HG03457 (cell line): ENCODE measurements at regions not wholly inside any gene's neighbourhood (a gene's known extent, or its start where the extent isn't known, plus 50 kb on each side); places are given as distances from the start of the nearest gene placed in this dataset.

ENCODE experiments used
- ATAC-seq: cut with Tn5 transposase; IDR thresholded peaks from one replicate; pipeline ENCODE4 v1.9.1; 2021; ENCODE audit warnings: moderate number of reproducible peaks; ENCODE audit not compliant: unreplicated experiment

DNA sequence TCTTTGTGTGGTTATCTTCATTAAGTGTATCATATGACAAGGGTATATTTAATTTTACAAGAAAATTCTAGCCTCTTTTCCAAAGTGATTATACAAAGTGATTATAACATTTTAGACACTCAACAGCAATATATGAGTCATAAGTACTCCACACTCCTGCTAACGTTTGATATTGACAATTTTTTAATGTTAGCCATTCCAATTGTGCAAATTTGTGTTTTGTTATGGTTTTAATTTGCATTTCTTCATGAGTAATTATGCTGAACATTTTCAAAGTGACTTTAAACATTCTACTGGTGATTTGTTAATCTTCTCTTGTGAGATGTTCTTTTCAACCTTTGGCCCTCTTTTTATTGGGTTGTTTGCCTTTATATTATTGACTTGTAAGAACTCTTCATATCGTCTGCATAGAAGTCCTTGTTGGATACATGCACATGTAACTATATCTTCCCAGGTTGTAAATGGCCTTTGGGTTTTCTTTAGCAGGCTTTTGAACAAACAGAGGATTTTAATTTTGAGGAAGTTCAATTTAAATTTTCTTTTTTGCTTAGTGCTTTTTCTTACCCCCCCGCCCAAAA, 771.6 kb upstream of the ZNF608 start:
- ATAC-seq: no peak

DNA sequence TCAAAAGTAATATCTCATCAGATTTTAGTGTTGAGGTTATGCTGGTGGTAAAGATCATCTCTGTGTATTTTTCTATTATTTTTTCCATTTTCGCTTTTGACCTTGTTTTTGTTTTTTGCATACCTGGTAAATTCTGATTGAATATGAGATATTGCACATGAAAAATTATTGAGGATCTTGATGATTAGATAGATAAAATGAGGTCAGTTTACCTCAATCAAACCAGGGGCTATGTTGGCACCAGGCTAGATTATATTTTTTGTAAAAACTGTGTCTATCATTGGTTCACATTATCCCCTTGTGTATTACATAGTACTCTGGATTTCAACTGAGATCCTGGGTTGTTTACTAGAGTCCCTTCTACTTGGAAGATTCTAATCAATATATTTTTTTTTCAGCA, 774.9 kb upstream of the ZNF608 start:
- ATAC-seq: no peak

DNA sequence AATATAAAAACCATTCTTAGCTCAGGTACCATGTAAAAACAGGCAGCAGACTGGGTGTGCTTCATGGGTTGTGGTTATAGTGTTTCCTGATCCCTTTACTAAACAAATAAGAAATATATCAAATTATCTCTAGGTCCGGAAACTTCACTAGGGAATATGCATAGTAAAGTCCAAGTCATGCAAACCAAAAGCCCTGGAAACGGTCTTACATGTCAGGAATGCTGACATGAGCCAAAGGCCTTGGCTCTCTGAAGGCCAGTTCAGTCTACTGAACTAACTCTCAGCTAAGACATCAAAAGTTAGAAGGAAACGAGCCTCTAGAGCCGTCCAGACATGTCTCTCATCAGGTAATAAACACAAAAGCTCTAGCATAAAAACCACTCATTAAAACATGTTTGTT, 778.9 kb upstream of the ZNF608 start:
- ATAC-seq: no peak

DNA sequence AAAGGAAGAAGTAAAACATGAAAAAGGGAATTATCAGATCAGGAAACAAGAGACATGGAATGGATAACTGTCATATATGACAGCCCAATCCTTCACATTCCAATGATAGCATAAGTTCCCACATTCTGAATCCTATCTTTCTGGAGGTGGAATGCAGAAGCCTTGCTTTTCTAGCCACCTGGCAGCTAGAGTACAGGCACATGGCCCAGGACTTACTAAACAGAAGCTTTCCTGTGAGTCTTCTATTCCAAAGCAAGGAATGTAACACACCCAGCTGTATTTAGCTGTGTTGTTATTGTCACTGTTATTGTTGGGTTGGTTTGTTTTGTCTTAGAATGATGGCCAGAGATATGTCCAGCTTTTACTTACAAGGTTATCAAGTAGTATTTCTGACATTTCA, 780.5 kb upstream of the ZNF608 start:
- ATAC-seq: no peak

DNA sequence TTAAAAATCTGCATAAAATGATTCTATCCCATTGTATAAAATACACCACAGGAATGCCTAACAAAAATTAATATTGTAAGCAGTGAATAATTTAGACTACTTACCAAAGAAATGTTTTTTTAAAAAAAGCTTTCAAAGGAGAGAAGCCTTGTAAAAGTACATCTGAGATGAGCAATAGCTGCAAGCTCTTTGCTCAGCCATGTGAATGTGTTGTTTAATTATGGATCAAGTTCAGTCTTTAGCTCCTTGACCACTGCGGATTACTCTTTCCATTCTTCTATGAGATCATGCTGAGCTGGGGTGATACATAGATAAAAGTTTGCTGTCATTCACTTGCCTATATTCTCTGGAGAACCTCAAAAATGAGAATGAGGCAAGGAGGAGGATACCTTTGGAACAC, 782.4 kb upstream of the ZNF608 start:
- no peak for ATAC-seq

DNA sequence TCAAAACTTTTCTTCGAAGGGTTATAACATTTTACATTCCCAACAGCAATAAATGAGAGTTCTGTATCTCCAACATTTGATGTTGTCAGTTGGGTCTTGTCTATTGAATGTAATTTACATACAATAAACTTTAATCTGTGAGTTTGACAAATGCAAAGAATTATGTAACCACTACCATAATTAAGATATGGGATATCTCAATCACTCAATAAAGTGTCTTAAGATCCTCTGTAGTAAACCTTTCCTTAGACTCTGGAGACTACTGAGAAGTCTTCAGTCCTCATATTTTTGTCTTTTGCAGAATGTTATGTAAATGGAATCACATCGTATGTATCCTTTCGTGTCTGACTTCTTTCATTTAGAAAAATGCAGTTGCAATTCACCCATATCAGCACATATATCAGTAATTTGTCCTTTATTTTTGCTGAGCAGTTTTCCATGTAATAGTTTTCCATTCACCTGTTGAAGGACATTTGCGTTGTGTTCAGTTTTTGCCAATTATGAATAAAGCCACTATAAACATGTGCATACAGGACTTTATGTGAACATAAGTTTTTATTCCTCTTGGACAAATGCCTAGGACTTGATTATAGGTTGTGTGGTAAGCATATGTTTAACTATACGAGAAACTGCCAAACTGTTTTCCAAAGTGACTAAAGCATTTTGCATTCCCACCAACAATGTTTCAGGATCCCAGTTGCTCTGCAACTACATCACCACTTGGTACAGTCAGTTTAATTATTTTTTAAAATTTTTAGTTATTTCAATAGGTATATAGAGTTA, 784.6 kb upstream of the ZNF608 start:
- no peak for ATAC-seq

DNA sequence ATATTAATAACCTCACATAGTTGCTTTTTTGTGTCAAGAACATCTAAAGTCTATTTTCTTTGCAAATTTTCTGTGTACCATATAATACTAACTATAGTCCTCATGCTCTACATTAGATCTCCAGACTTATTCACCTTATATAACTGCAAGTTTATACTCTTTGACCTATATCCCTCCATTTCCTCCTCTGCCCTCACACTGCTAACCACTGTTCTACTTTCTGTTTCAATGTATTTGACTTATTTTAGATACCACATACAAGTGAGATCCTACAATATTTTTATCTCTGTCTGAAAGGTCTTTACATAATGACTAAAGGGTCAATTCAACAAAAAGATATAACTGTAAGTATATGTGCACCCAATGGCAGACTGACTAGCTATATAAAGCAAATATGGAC, 789.7 kb upstream of the ZNF608 start:
- no peak for ATAC-seq

DNA sequence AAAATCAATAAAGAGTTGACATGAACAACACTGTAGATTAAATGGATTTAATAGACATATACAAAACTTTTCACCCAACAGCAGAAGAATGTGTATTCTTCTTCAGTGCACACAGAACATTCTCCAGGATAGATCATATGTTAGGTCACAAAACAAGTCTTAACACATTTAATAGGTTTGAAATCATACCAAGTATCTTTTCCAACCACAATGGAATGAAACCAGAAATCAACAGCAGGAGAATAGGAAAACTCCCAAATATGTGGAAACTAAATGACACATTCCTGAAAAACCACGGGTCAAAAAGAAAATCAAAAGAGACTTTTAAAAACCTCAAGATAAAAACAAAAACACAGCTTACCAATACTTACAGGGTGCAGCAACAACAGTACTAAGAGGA, 790.1 kb upstream of the ZNF608 start:
- ATAC-seq: no peak

DNA sequence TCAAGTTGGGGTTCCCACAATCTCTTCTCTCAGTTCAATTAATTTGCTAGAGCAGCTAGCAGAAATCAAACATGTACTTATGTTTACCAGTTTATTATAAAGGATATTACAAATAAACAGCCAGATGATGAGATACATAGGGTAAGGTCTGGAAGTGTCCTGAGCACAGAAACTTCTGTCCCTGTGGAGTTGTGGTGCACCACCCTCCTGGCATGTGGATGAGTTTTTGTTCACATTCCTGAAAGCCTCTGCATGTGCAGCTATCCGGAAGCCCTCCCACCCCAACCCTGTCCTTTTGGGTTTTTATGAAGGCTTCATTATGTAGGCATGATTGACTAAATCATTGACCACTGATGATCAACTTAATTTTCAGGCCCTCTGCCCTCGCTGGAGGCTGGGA, 791.2 kb upstream of the ZNF608 start:
- no peak for ATAC-seq

DNA sequence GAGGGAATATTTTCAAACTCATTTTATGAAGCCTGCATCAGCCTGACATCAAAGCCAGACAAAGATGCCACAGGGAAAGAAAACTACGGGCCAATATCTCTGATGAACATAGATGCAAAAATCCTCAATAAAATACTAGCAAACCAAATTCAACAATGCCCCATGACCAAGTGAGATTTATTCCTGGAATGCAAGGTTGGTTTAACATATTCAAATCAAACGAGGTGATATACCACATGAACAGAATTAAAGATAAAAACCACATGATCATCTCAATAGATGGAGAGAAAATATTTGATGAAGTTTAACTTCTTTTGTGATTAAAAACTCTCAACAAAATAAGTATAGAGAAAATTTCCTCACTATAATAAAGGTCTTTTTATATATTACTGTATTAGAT, 792.0 kb upstream of the ZNF608 start:
- no peak for ATAC-seq

DNA sequence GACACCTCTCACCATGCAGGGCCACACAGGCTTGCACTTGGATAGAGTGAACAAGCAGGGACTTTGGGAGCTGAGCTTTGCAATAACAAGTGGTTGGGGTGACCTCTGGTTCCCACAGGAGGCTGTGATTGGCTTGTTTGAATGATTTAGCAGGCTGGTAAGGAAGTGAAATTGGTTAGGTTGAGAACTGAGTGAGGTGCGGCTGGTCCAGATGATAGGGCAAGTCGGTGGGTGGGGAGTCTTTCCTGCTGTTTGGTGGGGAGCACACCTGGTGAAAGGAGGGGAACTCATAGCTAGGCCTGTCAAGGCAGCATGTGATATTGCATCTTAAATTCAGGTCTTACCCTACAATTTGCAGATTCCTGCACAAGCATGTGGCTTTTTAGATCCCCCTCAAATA, 794.6 kb upstream of the ZNF608 start:
- no peak for ATAC-seq

DNA sequence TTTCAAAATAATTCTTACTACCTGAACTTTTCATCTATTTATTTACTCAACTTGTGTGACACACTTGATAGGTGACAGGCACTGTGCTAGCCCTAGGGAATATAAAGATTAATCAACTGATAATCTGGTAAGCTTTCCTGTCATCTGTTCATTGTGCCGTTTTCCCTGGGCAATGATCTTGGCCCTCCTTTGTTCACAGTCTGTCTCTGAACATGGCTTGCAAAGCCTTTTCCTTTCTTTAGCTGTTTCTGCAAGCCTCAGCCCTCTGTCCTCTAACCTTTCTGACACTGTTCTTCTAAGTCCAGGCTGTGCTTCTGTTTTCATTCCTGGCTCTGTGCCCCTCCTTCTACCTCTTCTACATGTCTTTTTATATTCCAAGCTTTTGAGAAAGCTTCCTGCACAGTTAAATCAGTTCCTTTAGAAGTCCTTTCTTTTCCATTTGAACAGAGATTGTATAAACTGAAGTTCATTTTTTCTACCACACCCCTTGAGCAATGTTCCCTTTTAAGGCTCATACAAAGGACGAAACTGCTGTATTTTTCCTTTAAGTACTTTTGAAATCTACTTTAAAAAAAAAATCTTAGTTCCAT, 803.0 kb upstream of the ZNF608 start:
- ATAC-seq: no peak

DNA sequence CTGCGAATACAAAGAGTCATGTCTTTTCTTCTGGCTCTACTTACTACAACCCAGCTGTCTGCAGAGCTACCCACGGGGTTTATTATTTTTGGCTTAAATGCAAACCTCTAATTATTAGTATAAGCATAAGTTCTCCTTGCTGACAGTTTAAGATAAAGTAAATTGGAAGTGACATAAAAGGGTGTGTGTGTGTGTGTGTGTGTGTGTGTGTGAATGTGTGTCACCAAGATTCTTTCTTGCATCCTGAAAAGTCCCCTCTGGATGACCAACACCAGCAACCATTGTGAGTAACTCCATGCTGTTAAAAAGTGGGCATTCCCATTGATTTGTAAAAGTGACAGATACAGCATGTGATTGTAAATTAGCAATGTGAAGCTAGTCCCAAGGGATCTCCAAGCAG, 803.8 kb upstream of the ZNF608 start:
- no peak for ATAC-seq

DNA sequence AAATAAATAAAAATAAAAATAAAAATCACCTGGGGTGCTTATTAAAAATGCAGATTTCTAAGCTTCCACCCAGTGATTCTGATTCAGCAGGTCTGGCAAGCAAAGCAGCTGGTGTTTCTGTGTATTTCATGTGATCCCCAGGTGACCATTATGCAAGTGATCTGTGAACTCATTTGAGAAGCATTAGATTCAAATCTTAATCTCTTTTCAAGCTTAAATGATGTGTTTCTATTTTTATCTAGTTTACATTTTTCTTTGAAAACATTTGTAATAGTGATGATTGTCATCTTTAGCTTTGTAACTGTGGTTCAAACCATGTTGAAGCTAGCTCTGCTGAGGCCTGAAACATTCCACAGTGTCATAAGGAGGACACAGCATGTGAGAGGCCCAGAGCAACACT, 804.8 kb upstream of the ZNF608 start:
- ATAC-seq: no peak

DNA sequence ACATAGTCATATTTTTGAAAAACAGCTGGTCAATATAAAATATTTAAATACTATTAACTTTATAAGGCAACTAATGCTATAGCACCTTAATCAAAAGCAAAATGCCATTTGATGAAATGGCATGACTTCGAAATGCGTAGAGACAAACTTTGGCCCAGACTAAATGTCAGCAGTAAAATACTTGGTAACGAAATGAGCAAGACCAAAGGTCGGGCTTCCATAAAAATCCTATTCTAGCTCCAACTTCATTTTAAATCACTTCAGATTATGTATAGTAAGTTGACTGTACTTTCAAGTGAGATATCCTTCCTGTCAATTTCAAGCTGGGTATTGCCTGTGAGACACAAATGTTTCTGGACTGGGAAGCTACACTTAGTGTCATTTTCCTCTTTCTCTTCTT, 805.4 kb upstream of the ZNF608 start:
- ATAC-seq: no peak

DNA sequence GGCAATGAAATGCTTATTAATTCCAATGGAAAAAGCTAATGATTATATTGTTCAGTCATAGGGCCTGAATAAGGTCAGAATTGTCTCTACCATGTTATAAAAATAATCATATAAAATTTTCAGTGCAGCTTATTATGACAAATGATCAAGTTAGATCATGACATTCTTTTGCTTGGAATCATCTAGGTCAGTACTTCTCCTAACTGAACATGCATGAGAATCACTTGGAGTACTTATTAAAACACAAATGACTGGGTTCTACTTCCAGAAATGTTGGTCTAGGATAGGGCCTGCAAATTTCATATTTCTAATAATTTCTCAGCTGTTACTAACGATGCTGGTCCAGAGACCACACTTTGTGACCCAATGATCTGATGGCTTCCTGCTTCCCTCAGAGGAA, 806.0 kb upstream of the ZNF608 start:
- ATAC-seq: no peak

DNA sequence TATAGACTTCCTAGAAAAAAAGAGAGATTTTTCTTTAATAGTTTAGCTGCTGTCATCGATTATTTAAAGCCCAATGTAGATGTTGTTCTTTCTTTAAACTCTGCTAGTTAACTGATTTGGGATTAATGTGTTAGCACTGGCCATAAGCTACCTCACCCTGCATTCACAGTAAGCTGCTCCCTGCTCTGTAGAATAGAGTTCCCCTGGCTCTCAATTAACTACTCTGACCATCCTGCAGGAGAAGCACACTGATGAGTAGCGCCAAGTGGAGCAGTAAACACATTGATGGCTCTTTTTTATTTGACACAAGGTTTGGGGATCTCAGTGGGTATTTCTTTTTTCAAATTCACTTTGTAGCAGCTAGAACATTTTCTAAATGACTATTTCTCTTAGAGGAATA, 807.9 kb upstream of the ZNF608 start:
- ATAC-seq: no peak

DNA sequence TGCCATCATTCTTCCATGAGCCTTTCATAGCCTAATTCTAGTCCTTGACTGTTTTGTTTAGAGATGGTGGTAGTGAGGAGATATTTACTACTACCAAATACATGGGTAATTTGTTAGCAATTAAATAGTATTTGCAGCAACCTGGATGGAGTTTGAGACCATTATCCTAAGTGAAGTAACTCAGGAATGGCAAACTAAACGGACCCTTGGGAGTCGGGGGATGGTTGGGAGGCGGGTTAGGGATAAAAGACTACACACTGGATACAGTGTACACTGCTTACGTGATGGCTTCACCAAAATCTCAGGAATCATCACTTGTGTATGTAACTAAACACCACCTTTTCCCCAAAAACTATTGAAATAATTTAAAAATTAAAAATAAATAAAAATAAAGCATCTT, 809.2 kb upstream of the ZNF608 start:
- ATAC-seq: no peak

DNA sequence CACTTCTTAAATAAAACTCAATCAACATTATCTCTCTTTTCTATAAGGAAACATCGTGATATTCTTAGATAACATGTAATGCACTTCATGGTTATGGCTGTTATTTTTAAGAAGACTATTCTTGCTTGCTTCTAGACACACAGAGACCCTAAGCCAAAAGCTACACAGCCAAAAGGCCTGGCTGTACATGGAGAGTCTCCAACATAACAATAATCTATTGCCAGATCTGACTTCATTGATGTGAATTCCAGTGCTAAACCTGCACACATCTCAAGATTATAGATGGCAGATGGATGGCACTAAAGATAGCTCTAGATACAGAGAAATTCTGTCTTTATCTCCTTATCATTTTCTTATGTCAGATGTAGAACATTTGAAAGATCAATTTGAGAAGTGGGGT, 811.6 kb upstream of the ZNF608 start:
- no peak for ATAC-seq

DNA sequence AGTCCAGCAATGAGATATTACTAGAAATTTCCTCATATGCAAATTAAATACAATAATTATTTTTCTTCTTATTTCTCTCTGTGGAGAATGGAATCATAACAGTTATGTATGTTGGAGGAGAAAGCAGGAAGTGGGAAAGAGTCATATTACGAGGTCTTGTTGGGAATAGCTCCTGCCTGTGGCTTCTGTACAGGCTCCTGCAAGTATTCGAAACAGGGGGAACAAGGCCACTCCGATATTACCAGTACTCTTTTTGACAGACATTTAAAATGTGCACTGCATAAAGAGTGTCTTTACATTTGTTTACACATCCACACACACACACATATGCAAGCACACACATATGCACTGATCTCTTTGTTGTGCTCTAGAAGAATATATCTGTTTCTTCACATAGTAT, 812.0 kb upstream of the ZNF608 start:
- ATAC-seq: no peak

DNA sequence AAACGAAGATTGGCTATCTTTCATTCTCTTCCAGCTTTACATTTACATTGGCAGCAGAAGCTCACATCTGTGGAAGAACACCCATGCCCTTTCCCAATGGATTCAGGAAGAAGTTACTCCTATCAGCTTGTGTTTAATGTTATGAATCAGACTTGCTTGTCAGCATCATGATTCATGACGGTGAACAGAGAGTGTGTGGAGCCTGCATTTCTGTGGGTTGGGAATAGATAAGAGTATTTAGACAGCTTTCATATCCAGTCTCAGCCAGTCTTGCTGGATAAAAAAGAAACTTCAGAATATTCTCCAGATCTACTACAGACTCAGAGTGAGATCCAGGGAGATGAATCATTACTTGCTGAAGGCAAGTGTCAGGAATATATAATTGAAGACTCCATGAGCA, 812.9 kb upstream of the ZNF608 start:
- no peak for ATAC-seq

DNA sequence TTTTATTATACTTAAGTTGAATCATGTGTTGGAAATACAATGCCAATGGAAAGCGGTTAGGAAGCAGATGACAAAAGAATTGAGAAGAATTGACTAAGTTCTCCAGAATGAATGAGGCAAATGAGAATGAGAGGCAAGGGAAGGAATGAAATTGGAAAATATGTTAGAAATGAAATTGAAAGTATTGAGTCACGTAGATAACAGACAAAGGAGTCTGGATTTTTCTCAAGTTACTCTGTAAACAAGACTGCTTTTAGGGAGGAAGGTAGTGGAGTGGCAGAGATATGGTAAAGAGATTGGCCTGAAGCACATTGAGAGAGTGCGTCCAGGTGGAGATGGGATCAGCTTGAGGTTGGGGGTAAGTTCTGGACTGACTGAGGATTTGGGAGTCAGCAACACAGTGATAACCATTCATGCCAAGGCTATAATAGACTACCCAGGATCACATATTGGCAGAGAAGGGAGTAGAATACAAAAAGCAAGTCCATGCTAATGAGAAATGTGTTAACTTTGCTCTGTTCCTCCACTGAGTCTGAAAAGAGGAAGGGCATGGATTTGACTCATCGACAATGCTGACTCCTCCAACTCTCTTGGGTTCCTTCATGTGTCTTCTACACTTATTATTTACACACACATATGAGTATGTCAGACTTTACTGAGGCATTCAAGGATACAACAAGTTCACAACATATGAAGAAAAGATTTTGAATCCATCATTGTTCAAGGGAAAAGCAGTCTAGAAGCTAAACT, 814.2 kb upstream of the ZNF608 start:
- ATAC-seq: no peak
